HG03565 (cell line): ENCODE measurements at regions not wholly inside any gene's neighbourhood (a gene's known extent, or its start where the extent isn't known, plus 50 kb on each side); places are given as distances from the start of the nearest gene placed in this dataset.
"Not testable (repeated sequence)": the region's sequence is repeated elsewhere in the genome, so short reads cannot be mapped to it uniquely, and the experiment has no call there.

Source experiments
- ATAC-seq: cut with Tn5 transposase; IDR thresholded peaks from one replicate; pipeline ENCODE4 v1.9.1; 2021; ENCODE audit warnings: mild to moderate bottlenecking, moderate library complexity; ENCODE audit not compliant: unreplicated experiment

DNA sequence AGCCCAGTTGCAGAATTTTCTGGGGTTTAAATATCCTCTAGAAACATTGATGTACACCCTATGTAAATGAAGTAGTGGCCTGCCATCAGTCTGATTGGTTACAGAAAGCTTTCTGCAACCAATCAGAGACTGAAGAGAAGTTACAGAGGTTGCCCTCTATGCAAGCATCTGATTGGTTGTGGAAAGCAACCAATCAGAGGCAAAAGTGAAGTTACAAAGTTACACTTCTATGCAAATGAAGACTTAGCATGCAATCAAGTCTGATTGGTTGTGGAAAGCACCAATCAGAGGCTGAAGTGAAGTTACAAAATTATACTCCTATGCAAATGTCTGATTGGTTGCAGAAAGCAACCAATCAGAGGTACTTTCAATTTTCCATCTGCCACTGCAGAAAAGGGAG lies 51.9 kb upstream of the USP9X start:
- ATAC-seq: no peak

- ATAC-seq: not testable (repeated sequence)
These were observed 50.3 kb upstream of the USP9X start for GRCh38 chrX:41034902-41035301.
